OCI-LY1 (cell line): ENCODE measurements at regions not wholly inside any gene's neighbourhood (a gene's known extent, or its start where the extent isn't known, plus 50 kb on each side); places are given as distances from the start of the nearest gene placed in this dataset.

Experiments
- EZH2 ChIP-seq: fragments of 200-600 bp; sonication (generic), shearing (Covaris generic); IDR thresholded peaks from 2 replicates; pipeline ENCODE4 v1.8.0; 2017; ENCODE audit warnings: borderline replicate concordance, mixed run types, mild to moderate bottlenecking, antibody characterized with exemption, low read length, moderate library complexity, mixed read lengths
- TF ChIP-seq, protein P1 (sequence below): fragments of 200-600 bp; sonication (generic), shearing (Covaris generic); IDR thresholded peaks from 2 replicates; pipeline ENCODE4 v1.5.1; 2017; ENCODE audit warnings: mild to moderate bottlenecking, antibody characterized with exemption, low read length, moderate library complexity, mixed read lengths

DNA sequence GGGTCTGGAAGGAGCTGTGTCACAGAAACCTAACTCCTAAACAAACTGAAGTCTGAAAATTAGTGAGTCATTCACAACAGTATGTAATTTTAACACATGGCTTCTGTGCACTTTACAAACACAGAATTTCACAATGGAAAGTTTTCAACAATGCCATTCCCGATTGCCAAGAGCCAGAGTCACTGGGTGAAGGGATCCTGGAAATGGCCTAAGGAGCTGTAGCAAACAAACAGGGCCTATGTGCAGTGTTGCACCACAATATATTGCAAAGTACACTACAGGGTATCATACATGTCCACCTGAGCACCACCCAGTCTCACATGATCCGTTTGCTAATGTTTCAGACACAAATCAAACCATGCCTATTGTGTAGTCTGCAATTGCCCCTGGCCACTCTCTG is 184.7 kb upstream of the OTX2 start:
- TF ChIP-seq, protein P1, sequence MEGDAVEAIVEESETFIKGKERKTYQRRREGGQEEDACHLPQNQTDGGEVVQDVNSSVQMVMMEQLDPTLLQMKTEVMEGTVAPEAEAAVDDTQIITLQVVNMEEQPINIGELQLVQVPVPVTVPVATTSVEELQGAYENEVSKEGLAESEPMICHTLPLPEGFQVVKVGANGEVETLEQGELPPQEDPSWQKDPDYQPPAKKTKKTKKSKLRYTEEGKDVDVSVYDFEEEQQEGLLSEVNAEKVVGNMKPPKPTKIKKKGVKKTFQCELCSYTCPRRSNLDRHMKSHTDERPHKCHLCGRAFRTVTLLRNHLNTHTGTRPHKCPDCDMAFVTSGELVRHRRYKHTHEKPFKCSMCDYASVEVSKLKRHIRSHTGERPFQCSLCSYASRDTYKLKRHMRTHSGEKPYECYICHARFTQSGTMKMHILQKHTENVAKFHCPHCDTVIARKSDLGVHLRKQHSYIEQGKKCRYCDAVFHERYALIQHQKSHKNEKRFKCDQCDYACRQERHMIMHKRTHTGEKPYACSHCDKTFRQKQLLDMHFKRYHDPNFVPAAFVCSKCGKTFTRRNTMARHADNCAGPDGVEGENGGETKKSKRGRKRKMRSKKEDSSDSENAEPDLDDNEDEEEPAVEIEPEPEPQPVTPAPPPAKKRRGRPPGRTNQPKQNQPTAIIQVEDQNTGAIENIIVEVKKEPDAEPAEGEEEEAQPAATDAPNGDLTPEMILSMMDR = no peak
- no peak for TF ChIP-seq EZH2
